T-helper 2 cell treated with Interferon-gamma antibody and Interleukin-4, amounts not matched to agents 100 ng/mL and 5 ng/mL, for 36 hours (primary cell): ENCODE measurements at regions not wholly inside any gene's neighbourhood (a gene's known extent, or its start where the extent isn't known, plus 50 kb on each side); places are given as distances from the start of the nearest gene placed in this dataset.
"Not testable (repeated sequence)": the region's sequence is repeated elsewhere in the genome, so short reads cannot be mapped to it uniquely, and the experiment has no call there.

Source experiments
- intact Hi-C: fragments of 100-400 bp; cut with micrococcal nuclease; formaldehyde crosslinking; loops from one replicate; pipeline ENCODE4 v1.15.1; 2023

DNA sequence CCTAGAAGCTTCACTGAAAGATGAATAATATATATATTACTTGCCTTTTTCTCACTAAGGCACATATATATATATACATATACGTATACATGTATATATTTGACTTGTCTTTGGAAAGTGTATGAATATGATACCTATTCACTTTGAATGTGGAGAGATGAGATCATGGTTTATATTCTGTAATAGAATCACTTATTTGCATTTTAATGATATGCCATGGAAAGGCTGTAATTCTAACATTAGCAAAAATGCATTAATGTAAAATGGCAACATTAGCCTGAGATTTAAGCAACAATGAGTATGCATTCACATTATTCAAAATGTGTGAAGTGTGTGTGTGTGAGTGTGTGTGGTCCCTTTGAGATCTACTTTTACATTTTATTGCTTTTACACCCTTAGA lies 54.5 kb upstream of the PRKD1 start:
- intact Hi-C loops: no loop called here

DNA sequence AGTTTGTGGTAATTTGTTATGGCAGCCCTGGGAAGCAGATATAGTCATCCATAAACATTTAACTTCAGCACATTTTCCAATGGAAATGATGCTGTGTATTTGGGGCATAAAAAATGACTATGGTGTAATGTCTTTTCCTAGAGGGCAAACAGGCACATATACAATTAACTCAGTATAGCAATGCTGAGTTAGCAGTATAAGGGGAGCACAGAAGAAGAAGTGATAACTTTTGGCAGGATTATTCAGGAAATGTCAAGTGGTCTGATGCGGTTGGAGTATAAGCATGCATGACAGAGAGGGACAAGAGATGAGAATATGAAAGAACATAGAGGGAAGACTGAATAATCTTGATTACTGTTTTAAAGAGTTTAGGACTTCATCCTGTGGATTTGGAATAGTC lies 55.3 kb upstream of the PRKD1 start:
- intact Hi-C loops: no loop called here

GRCh38 chr14:29990344-29990857 lies 62.8 kb upstream of the PRKD1 start:
- intact Hi-C loops: not testable (repeated sequence)

DNA sequence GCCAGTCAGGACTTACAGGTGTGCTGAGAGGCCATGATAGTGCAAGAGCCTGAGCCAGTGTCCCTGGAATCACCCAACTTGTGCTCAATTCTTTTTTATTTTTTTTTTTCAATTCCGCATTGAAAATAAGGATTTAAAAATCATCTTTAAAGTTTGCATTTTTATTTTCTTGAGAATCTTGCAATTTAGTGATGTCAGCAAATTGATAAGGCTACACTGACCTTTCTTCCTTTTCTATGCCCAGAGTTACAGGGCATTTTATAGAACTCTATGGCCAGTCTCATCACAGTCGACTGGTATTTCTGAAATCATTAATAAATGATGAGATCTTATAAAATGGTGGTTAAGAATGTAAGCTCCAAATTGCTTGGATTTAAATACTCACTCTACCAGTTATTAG lies 63.3 kb upstream of the PRKD1 start:
- intact Hi-C loops: no loop called here

DNA sequence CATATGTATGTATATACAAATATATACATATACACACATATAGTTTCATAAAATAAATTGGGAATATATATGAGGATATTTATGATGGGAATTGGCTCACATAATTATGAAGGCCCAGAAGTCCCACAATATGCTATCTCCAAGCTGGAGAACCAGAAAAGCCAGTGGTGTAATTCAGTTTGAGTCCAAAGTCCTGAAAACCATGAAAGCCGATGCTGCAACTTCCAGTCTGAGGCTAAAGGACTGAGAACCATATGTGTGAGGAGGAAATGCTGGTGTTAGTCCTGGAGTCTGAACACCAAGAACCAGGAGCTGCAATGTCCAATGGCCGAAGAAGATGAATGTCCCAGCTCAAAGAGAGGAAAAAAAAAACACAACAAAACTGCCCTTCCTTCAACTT lies 65.5 kb upstream of the PRKD1 start:
- intact Hi-C loops: no loop called here

GRCh38 chr14:29999013-29999539 lies 71.4 kb upstream of the PRKD1 start:
- intact Hi-C loops: no loop called here

- intact Hi-C loops: no loop called here
These were observed 75.2 kb upstream of the PRKD1 start for GRCh38 chr14:30002859-30003258.

- intact Hi-C loops: no loop called here
These were observed 77.6 kb upstream of the PRKD1 start for GRCh38 chr14:30005114-30005808.

- intact Hi-C loops: no loop called here
These were observed 79.0 kb upstream of the PRKD1 start for GRCh38 chr14:30006695-30007094.

GRCh38 chr14:30015489-30015888 lies 87.8 kb upstream of the PRKD1 start:
- intact Hi-C loops: no loop called here

DNA sequence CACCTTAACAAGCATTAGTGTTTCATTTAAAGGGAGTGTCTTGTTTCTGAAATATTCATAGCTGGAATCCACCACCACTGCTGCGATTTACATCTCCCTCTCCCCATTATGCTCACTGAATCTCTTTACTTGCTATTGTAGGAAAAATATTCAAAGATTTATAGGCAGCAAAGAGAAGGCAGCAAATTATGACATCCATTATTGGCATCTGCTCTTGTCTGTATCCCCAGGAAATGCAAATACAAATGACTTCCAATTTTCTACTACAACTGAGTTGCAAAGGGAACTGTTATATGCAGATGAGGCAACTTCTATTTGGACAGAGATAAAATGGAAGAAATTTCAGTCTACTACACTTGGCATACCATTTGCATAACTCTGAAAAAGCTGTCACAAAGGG lies 88.4 kb upstream of the PRKD1 start:
- intact Hi-C loops: no loop called here

DNA sequence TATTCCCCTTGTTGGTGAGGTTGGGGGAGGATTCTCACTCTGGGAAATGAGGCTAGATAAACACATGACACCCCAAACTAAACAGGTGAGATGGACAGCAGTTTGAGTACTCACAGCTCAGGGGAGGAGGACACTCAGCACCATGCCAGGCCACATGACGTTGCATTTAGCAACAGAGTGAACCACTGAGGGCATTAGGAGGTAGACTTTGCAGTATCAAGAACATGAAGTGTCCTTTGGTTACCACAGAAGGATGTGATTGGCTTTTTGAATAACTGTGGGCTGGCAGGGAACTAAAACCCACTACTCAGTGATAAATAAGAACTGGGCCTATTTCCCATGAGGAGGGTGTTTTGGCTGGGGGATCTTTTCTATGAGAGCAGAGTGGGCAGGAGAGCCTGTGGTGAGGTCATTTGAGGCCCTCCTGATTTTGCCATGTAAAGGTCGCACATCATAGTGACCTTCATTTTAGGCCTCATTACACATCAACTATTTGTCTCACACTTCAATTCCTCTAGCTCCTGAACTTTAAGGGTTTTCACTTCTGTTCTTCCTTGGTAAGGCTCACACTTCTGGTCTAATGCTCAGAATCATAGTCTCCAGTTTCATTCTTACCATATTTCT lies 89.8 kb upstream of the PRKD1 start:
- intact Hi-C loops: no loop called here

GRCh38 chr14:30020271-30020670 lies 92.6 kb upstream of the PRKD1 start:
- intact Hi-C loops: no loop called here

- intact Hi-C loops: no loop called here
These were observed 93.0 kb upstream of the PRKD1 start for GRCh38 chr14:30020687-30021086.

DNA sequence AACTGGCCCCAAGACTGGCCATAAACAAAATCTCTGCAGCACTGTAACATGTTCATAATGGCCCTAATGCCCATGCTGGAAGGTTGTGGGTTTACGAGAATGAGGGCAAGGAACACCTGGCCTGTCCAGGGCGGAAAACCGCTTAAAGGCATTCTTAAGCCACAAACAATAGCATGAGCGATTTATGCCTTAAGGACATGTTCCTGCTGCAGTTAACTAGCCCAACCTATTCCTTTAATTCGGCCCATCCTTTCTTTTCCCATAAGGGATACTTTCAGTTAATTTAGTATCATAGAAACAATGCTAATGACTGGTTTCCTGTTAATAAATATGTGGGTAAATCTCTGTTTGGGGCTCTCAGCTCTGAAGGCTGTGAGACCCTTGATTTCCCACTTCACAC lies 95.7 kb upstream of the PRKD1 start:
- intact Hi-C loops: not testable (repeated sequence)

- intact Hi-C loops: no loop called here
These were observed 106.5 kb upstream of the PRKD1 start for GRCh38 chr14:30034152-30034551.

DNA sequence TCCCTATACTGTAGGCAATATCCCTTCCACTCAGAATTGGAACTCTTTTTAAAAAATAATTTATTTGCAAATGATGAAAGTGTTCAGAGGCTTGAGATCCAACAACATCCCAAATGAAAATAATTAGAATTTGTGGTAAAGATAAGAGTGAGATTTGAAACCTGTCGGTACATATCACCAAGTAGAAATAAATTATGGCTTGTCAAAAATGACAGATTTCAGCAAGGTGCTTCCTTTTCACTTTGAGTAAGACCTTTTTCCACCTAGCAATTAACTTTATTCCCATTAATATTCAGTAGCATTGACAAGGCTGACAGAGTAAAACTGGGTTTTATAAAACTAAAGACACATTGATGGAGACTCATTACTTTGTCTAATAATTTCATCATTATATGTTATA lies 107.7 kb upstream of the PRKD1 start:
- intact Hi-C loops: no loop called here

- intact Hi-C loops: no loop called here
These were observed 118.1 kb upstream of the PRKD1 start for GRCh38 chr14:30045720-30046119.

DNA sequence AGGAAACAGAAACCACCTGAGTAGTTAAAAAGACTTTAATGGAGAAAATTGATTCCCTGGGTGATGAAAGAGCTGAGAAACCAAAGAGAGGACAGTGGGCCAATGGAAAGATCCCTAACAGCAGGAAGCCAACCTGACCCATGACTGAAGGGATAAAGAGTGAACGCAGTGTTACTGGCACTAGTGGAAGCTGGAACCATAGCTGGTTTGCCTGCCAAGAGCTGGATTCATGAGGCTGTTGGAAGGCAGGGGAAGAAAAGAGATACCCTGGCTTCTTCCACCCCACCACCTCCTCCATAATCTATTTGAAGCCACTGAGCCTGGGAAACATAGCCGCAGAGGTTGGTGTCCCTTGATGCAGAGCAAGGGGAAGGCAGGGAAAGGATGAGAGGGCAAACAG lies 125.5 kb upstream of the PRKD1 start:
- intact Hi-C loops: no loop called here

DNA sequence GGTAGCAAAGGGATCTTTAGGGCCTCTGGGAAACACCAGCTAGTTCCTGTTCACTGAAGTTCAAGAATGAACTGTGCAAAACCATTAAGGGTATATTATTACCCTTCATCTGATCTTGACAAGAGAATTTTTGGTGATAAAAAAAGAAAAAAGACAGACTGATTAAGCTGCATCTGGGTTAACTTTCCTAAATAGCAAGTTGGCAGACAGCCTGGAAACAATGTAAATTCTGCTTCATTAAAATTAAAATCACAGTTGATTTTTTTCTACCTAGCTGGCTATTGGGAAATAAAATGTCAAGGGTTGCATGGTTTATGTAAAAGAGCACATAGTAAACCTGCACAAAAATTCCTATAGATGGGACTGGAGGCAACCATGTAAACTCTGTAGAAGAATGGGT lies 126.6 kb upstream of the PRKD1 start:
- intact Hi-C loops: no loop called here

DNA sequence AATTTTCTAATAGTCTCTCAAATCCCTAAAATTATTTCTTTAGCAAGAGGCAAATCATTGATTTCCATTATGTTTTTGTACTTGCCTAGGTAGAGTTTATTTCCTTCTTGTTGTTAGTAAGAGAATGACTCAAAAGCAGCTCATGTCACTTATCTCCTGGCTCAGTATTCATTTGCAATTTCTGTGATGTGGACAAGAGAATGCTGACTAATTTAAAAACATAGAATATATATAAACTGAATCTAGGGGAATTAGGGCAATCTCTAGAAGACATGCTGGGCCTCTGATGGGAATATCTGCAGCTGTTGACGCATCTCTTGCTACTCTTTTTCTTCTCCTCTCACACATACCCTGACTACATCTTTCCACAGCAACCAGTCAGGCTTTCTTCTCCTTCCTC lies 130.8 kb upstream of the PRKD1 start:
- intact Hi-C loops: no loop called here

DNA sequence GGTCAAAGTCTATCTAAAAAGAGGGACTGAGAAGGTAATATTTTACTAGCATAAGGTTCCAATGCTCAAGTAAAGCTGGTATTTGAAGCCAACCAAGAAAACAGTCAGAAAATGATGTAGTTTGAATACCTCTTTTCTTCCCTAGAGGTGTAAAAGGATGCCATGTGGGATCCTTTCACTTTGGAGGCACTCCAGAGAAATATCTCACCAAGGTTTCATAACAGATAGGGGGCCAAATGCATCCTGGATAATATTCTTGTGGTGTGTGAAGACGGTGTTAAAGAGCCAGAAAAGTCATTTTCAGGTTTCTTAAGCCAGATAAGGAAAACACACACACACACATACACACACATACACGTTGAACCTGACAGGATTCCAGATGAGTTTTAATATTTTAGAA lies 136.1 kb upstream of the PRKD1 start:
- intact Hi-C loops: no loop called here

GRCh38 chr14:30064454-30064853 lies 136.8 kb upstream of the PRKD1 start:
- intact Hi-C loops: no loop called here
